SK-N-MC (cell line): ENCODE measurements at regions not wholly inside any gene's neighbourhood (a gene's known extent, or its start where the extent isn't known, plus 50 kb on each side); places are given as distances from the start of the nearest gene placed in this dataset.

Source experiments
- DNase-seq: peaks from one replicate; pipeline ENCODE4 v3.0.0-alpha.2; 2011; ENCODE audit warnings: low read depth, low spot score
- H3K27ac ChIP-seq: fragments of 200-600 bp; sonication (generic); 2 replicates; pipeline ENCODE4 v1.5.1; 2016; ENCODE audit warnings: mixed run types
- H3K36me3 ChIP-seq: fragments of 200-600 bp; sonication (generic); 2 replicates; pipeline ENCODE4 v1.6.1; 2017; ENCODE audit warnings: antibody characterized with exemption, low read length, mixed read lengths; ENCODE audit not compliant: insufficient read depth
- H3K4me3 ChIP-seq: fragments of 200-600 bp; sonication (generic); 2 replicates; pipeline ENCODE4 v1.5.1; 2016
- H3K9ac ChIP-seq: fragments of 200-600 bp; sonication (generic); 2 replicates; pipeline ENCODE4 v1.8.0; 2017; ENCODE audit warnings: mixed run types, mixed read lengths; ENCODE audit not compliant: insufficient read length
- H3K9me3 ChIP-seq: fragments of 200-600 bp; sonication (generic); 2 replicates; pipeline ENCODE4 v1.6.1; 2017; ENCODE audit warnings: low read depth, mild to moderate bottlenecking, antibody characterized with exemption, low read length, moderate library complexity, mixed read lengths
- EZH2 ChIP-seq: fragments of 200-600 bp; sonication (generic); IDR thresholded peaks from one replicate; pipeline ENCODE4 v1.6.1; 2017; ENCODE audit warnings: antibody characterized with exemption
- FOXP2 ChIP-seq: optimal IDR thresholded peaks from 2 replicates; pipeline ENCODE3; 2011; ENCODE audit warnings: mild to moderate bottlenecking, moderate library complexity; ENCODE audit not compliant: insufficient read depth; ENCODE audit errors: extremely low read length, control extremely low read depth
- POLR2AphosphoS5 ChIP-seq: IDR thresholded peaks from 2 replicates; pipeline ENCODE4 v1.6.1; 2012; ENCODE audit warnings: mild to moderate bottlenecking, low read depth, low read length, borderline replicate concordance

GRCh38 chrX:120790552-120790951 lies 85.1 kb downstream of the CT47B1 start:
- Histone ChIP-seq H3K4me3 (no peak overlapping the region), H3K9ac (no peak overlapping the region), H3K36me3 (no peaks in the 10 kb centered on the region), H3K9me3 (no peaks in the 10 kb centered on the region), H3K27ac (no peak overlapping the region)
- TF ChIP-seq FOXP2 (no peak), POLR2AphosphoS5 (no peak), EZH2 (no peak)
- no peak for DNase-seq

DNA sequence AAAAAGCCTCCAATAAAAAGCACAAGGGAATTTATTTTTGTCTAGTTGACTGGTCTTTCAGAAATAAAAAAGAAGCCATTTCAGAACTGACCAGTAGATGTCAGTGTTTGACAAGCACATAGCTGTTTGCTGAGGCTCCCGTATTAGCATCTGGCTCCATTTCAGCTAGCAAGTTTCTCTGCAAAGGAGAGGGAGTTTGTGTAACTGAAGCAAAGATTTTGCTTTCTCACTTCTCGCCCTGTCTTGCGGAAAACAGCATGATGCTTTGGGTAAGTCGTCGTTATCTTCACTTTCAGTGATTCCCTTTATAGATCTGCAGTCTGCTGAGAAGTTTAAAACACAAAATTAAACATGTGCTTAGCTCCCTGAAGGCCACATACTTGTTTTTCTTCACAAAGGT lies 85.5 kb downstream of the CT47B1 start:
- DNase-seq: peak; percentile 65
- Histone ChIP-seq H3K9me3 (no peaks in the 10 kb centered on the region), H3K9ac (no peak overlapping the region), H3K27ac (no peak overlapping the region), H3K36me3 (no peaks in the 10 kb centered on the region), H3K4me3 (no peak overlapping the region)
- no peak for TF ChIP-seq POLR2AphosphoS5
- TF ChIP-seq FOXP2: no peak

DNA sequence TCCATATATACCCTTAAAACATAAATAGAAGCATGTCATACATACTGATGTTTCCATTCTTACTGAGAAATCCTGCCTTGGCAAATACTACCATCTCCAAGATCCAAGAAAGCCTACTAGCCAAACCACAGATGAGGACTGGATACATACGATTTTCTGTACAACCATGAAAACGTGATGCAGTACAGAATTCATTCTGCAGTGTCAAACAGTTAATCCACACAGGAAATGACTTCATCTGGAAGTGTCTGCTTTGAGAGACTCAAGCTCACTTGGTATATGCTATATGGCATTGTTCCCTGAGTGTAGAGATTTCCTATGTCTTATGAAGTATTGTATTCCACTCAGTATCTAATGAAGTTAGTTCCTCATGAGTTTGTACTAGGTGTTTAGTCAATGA lies 94.3 kb downstream of the CT47B1 start:
- TF ChIP-seq POLR2AphosphoS5 (no peak), FOXP2 (no peak), EZH2 (no peak)
- Histone ChIP-seq H3K27ac (peak overlapping the region; percentile 67; the same call in 1 of the 2 replicates), H3K9me3 (no peaks in the 10 kb centered on the region), H3K9ac (no peak overlapping the region), H3K36me3 (no peaks in the 10 kb centered on the region), H3K4me3 (no peak overlapping the region)
- DNase-seq: no peak

DNA sequence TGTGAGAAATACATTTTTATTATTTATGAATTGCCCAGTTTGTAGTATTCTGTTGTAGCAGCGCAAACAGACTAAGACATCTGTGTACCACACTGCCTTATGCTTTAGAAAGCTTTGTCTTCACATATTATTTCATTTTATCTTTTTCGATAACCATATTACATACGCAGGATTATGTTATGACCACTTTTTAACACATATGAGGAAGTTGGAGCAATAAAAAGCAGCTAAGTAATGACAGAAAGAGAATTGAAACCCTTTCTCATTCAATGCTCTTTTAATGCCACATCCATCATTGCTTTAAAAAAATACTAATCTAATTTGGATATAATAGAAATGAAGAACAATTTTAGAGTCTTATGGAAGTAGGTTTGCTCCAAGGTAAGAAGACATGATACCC lies 99.7 kb downstream of the CT47B1 start:
- no peak for TF ChIP-seq EZH2
- TF ChIP-seq POLR2AphosphoS5: no peak
- no peak overlapping the region for H3K4me3 ChIP-seq
- no peak for DNase-seq
- H3K27ac ChIP-seq: no peak overlapping the region
- no peaks in the 10 kb centered on the region for H3K36me3 ChIP-seq
- no peaks in the 10 kb centered on the region for H3K9me3 ChIP-seq
- H3K9ac ChIP-seq: no peak overlapping the region

DNA sequence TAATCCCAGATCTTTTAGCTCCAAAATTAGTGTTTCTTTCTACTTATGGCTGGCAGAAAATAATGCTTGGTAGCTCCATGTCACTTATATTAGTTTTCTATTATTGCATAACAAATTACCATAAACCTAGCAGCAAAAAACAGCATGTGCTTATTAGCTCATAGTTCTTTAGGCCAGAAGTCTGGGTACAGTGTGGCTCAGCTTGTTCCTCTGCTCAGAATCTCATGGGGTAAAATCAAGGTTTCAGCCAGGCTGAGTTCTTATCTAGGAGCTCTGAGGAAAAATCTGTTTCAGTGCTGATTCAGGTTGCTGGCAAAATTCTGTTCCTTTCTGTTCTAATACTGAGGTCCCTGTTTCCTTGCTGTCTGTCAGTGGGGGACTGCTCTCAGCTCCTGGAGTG lies 101.1 kb downstream of the CT47B1 start:
- TF ChIP-seq FOXP2 (no peak), EZH2 (no peak), POLR2AphosphoS5 (no peak)
- DNase-seq: no peak
- H3K4me3 ChIP-seq: no peak overlapping the region
- no peaks in the 10 kb centered on the region for H3K36me3 ChIP-seq
- H3K9ac ChIP-seq: peak overlapping the region; percentile 20
- no peaks in the 10 kb centered on the region for H3K9me3 ChIP-seq
- H3K27ac ChIP-seq: peak overlapping the region; percentile 7; the same call in 1 of the 2 replicates

DNA sequence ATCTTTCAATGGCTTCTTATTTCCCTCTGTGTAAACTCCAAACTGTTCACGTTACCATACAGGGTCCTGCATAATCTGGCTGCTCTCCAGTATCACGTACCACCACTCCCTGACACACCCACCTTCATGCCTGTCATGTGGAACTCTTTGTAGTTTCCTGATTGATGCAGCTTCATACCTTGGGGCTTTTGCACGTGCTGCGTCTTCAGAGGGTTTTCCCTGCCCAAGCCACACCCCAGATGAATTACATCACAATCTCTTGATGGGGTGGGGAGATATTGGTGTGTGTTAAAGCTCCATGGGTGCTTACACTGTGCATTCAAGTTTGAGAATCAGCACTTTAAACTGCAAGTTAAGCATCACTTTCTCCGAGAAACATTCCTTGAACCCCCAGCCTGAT lies 101.9 kb downstream of the CT47B1 start:
- no peak overlapping the region for H3K9ac ChIP-seq
- no peaks in the 10 kb centered on the region for H3K36me3 ChIP-seq
- H3K9me3 ChIP-seq: no peaks in the 10 kb centered on the region
- no peak overlapping the region for H3K4me3 ChIP-seq
- TF ChIP-seq FOXP2 (no peak), EZH2 (no peak), POLR2AphosphoS5 (no peak)
- DNase-seq: no peak
- H3K27ac ChIP-seq: no peak overlapping the region

DNA sequence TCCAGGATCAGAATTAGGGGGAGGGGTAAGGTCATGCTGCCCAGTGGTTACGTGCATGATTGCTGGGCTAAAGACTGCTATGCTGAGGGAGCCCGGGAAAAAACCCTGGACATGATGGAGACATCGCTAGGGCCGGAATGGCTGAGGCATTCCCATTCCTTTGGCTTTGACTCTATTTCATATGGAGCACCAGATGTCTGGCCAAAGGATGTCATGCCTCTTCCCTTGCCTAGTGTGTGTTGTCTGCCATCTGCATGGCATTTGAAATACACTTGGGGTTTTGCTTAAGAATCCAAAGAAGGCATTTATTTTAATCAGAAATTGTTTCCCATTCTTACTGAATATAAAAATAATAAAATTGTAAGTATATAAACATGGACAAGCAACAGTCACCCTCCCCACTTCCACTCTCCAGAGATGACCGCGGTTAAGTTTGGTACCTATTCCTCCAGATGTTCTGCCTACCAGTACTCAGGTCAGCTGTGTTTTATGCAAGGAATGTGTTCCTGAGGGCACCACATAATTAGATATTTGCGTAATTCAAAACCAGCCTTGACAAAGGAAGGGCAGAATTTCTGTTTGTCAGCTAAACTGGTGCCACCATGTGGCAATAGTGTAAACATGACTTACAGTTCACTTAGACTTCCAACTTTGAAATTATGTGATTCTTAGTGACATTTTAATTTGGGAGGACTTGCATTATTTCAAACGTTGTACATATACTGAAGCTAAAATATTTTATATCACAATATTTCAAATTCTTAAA lies 105.9 kb downstream of the CT47B1 start:
- DNase-seq: no peak
- Histone ChIP-seq H3K27ac (peak overlapping the region; percentile 43; the same call in 1 of the 2 replicates), H3K9me3 (no peaks in the 10 kb centered on the region), H3K36me3 (no peaks in the 10 kb centered on the region), H3K9ac (no peak overlapping the region), H3K4me3 (no peak overlapping the region)
- TF ChIP-seq POLR2AphosphoS5 (no peak), FOXP2 (no peak), EZH2 (no peak)

DNA sequence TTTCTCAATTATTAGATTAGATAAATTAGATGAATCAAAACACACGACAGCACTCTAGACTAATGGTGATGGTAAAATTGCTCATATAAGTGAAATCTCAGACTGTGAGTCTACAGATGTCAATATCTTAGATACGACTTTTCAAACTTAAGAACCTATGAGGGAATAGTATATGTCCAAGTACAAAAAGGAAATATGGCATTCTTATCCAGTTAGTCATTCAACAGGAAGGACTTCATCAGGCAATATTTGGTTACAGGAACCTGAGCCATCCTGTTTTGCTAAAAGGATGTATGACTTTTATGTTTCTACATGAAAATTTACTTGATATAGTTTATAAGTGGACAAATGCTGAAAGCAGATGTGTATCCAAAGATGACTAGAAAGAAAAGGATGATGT lies 107.0 kb downstream of the CT47B1 start:
- H3K36me3 ChIP-seq: no peaks in the 10 kb centered on the region
- no peak overlapping the region for H3K9ac ChIP-seq
- no peak overlapping the region for H3K4me3 ChIP-seq
- no peak overlapping the region for H3K27ac ChIP-seq
- H3K9me3 ChIP-seq: no peaks in the 10 kb centered on the region
- no peak for DNase-seq
- TF ChIP-seq FOXP2: no peak
- no peak for TF ChIP-seq EZH2
- no peak for TF ChIP-seq POLR2AphosphoS5

DNA sequence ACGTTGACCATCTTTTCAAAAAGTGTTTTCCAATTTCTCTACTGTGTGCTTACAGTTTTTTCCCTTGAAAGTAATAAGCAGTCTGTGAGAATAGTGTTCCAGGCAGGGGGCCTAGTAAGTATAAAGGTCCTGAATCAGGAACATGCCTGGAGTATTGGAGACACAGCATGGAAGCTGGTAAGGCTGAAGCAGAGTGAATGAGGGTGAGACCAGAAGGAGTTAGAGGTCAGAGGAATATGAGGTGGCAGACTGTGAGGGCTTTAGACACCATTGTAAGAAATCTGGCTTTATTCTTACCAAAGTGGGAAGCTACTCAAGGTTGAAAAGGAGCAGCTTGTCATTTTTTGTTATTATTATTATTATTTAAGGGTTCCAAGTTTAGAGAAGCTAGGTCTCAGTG lies 107.4 kb downstream of the CT47B1 start:
- no peaks in the 10 kb centered on the region for H3K9me3 ChIP-seq
- no peaks in the 10 kb centered on the region for H3K36me3 ChIP-seq
- no peak for DNase-seq
- no peak overlapping the region for H3K27ac ChIP-seq
- no peak overlapping the region for H3K9ac ChIP-seq
- TF ChIP-seq EZH2: no peak
- no peak for TF ChIP-seq FOXP2
- no peak for TF ChIP-seq POLR2AphosphoS5
- no peak overlapping the region for H3K4me3 ChIP-seq
